Ureter (tissue), 1 donor: ENCODE measurements at regions not wholly inside any gene's neighbourhood (a gene's known extent, or its start where the extent isn't known, plus 50 kb on each side); places are given as distances from the start of the nearest gene placed in this dataset.
"Not testable (repeated sequence)": the region's sequence is repeated elsewhere in the genome, so short reads cannot be mapped to it uniquely, and the experiment has no call there.

ENCODE experiments used
- DNase-seq: peaks from one replicate; pipeline ENCODE4 v3.0.0-alpha.2; 2020; ENCODE audit warnings: low spot score
- donor health status: DM: yes; HTN: yes; CAD: no.

DNA sequence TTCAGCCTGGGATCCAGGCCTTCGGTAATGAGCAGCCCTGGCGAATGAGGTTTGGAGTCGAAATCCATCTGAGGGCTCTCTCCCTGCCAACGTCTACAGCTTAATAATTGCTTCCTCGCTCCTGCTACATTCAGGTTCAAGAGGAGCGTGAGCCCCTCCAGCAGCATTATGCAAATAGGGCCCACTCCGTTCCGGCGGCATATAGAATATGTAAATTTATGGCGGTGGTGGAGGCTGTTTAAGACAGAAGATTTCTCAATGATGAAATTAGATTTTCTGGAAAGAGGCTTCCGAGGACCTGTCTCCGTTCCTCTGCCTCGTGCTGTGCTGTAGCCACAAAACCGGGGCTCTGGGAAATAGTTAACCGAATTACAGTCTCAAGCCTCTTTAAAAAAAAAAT lies 402.8 kb downstream of the MIAT start:
- no peak for DNase-seq

DNA sequence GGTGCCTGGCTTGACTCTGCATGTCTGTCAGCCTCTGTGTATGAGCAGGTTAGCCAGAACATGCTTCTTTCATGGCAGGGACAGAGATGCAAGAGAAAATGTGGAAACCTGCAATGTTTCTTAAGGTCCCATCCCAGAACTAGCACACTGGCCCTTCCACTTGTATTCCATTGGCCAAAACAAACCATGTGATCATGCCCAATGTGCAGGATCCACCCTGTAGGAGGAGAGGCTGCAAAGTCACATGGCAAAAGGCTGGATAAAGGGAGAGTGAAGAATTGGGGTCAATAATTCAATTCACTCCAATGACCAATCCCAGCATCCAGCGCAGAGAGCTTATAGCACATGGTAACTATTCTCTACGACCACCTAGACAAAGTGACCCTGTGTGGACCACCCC lies 405.5 kb downstream of the MIAT start:
- no peak for DNase-seq

DNA sequence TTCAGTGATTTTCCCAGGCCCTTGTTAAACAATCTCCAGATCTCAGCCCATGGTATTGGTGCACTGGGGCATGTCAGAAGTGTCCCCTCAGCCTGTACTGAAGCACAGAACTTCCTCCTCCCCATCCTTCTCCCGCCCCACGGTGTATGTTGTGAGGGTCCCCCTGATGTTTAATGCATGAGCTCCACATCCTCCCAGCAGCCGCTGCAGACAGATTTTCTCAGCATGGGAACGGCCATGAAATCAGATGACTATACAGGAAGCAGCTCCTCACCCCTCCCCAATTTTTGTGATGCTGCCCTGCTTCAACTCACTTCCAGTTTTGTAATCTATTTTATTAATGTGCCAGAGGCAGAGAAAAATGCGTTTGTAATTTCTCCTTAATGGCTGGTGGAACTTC lies 406.0 kb downstream of the MIAT start:
- DNase-seq, result no peak

DNA sequence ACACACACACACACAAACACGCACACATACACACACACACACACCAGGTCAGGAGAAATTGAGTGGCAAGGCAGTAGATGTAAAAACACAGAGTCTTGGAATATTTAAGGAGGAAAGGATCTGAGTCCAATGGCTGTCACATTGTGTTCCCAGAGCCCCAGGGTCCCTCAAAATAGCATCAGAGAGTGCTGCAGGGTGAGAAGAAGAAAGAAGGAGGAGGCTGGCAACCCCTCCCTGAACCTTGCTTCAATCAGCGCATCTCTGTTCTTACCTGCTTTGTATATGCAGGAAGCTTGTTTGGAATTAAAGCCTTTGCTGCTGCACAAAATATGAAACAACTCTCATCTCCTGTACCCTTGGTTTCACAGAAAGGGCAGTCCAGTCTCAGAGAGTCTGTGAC lies 406.5 kb downstream of the MIAT start:
- DNase-seq, result no peak

DNA sequence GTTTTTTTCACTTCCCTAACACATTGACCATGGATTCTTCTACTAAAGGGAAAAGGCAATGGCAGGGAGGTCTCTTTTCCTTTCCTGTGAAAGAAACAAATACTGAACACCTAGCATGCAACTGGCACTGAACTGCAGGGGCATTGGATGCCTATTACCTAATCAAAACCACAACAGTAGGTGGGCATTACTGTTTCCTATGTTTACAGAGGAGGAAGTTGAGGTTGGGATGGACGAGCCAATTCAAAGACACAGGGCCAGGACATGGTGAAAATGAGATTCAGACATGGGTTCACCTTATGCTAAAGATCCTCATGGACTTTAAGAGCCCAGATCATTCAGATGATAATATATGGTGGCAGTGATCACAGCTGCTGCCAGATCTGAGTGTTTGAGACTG lies 407.0 kb downstream of the MIAT start:
- no peak for DNase-seq

DNA sequence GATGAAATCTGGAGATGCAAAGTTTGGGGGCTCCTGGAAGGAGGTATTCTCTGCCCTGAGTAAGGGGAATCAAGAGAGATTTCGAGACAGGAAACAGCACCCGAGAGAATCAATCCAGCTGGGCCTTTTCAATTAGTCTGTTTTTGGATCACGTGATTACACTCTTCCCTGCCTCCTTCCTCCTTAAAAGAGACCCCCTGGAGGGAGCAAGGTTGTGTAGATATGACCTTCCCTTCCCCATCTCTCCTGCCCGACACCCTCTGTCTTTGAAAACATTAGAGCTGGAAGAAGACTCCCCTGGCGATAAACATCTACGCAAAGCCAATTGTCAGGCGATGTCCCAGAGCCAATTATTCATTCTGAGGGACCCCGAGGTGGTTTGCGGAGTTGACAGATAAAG lies 407.9 kb downstream of the MIAT start:
- DNase-seq, result no peak

DNA sequence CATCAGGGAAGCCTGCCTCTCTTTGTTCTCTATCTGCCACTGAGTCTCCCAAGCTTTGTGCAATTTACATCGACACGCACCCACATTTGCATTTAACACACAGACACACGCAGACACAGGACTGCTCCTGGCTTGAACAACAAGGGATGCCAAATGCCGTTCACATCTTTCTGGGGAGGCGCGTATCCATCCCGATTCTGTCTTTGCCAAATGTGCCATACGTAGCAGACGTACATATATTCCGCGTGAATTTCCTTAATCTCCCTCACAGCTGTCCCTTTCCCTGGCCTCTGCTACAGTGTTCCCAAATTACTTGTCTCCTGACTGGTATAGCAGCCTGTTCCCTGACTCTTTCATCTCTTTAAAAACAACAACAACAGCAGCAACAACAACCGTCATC lies 409.5 kb downstream of the MIAT start:
- DNase-seq, result no peak

DNA sequence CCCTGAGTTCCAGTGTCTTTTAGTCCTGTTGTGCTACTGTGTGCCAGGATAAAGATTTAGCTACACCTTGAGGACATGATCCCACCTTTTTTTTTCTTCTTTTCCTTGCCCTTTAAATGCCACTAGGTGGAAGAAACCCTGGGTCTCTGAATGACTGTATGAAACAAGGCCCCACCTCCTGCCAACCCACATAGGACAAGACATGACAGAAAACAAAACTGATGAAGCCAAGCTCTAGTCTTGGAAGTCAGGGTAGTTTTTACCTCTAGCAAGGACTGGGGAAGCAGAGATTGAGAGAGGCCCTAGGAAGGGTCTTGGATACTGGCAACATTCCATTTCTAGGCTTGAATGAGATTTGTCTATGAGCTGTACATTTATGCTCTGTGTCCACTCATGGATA lies 410.7 kb downstream of the MIAT start:
- no peak for DNase-seq

DNA sequence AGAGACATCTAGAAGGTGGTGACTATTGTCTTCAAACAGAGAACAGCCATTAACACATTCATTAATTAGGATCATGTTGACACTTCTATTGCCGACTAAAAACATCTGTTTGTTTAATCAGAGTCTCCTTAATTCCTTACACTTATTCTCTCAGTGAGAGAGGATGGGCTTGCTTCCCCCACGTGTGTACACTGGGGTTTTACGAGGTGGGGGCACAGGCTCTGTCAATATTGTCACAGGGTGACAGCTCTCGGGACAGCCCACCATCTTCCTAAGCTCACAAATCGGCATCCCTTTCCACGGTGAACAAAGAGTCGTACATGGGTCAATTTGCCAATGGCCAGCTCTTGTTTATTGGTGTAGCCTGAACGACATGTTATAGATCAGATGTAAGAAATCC lies 413.2 kb downstream of the MIAT start:
- DNase-seq, result no peak

DNA sequence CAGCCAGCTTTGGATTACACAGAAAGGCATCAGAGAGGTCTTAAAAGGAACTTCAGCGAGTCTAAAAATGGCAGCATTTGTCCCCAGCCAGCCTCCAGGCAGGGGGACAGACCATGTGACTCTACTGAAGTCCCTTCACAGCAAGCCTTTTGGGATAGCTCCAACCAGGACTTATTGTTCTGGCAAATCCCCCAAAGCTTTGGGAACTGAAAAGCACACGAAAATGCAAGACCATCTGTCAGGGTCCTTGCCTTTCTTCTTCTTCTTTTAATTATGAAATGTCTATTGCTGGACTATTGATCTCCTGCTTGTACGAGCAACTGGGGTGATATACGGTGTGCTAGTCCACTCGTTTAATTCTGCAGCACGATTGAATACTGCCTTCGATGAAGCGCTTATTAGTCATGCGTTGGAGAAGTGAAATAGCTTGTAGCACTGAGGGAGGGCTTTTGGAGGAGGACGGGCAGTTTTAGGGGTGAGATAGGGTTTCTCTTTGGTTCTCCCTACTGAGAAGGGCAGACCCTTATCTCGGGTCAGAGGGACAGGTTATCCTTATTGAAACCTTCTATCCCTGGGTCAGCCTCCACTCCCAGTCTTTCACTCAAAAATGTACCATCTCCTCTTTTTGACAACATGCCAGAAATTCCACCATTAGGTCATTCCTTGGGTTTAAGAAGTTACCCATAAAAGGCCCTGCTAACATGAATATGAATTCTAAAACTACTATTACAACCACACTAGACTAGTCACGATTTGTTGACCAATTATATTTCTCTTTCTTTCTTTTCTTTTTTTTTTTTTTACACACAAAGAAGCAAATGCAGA lies 416.4 kb downstream of the MIAT start:
- no peak for DNase-seq

DNA sequence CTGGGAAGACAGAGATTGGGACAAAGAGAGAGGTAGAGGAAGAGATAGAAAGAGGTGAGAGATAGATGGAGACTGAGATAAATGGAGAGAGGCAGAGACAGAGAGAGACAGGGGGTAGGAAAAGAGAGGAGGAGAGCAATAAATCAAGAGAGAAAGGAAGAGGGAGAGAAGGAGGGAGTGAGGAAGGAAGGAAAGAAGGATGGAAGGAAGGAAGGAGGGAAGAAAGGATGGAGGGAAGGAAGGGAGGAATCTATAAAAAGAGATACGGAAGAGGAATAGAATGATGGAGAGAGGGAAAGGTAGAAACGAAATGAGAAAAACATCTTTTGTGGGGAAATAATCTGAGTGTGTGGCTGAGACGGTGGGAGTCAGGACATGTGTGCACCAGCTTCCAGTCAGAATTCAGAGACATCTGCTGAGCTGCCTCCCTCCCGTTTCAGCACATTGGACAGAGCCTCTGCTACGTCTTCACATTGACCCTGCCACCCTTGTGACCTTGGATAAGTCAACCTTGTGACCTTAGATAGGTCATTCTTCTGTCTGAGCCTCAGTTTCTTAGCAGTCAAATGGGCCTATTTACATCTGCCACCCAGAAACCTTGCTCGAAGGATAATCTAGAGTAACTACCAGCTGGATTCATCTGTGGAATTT lies 417.8 kb downstream of the MIAT start:
- DNase-seq, result no peak

DNA sequence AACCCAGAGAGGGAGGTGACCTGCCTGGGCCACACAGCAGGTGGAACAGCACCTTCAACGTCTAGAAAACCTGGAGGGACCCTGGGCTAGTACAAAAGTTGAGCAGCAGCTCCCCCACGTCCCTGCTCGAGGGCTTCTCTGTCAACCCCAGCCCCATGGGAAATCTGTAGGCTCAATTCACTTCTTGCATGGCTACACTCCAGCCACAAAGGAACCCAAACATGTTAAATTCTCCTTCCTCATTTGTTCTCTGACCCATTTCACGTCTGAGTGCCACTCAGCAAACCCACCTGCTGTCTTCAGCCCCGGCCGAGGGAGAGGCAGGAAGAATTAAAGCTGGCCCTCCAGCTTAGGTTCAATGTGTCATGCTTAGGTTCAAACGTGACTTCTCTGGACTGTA lies 418.5 kb downstream of the MIAT start:
- DNase-seq, result no peak

DNA sequence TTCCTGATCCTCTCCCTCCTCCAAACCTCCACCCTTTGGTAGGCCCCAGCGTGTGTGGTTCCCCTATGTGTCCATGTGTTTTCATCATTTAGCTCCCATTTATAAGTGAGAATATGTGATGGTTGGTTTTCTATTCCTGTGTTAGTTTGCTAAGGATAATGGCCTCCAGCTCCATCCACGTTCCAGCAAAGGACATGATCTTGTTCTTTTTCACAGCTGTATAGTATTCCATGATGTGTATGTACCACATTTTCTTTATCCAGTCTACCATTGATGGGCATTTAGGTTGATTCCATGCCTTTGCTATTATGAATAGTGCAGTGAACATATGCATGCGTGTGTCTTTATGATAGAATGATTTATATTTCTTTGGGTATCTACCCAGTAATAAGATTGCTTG lies 420.7 kb downstream of the MIAT start:
- DNase-seq, result not testable (repeated sequence)

DNA sequence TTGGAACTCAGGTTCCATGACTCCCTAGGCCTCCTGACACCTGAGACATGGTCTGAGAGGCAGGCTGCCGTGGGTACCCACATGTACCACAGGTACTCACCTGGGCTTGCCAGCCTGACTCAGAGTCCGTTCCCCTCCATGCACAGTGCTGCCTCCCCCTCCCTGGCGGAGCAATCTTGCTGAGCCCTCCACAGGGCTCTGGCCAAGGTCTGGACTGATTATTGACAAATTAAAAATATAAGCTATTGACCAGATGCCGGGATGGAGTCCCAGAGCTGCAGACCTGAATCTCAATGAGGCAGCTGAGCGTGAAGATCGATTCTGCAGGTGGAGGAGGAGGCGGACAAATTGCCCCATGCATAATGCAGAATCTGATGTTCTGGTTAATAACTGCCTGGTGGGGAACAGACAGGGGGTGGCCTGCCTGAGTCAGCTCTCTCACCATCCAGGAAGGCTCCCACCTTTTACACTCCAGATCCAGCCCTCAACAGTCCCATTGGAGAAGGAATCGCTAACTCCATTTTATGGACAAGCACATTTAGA lies 422.7 kb downstream of the MIAT start:
- no peak for DNase-seq

DNA sequence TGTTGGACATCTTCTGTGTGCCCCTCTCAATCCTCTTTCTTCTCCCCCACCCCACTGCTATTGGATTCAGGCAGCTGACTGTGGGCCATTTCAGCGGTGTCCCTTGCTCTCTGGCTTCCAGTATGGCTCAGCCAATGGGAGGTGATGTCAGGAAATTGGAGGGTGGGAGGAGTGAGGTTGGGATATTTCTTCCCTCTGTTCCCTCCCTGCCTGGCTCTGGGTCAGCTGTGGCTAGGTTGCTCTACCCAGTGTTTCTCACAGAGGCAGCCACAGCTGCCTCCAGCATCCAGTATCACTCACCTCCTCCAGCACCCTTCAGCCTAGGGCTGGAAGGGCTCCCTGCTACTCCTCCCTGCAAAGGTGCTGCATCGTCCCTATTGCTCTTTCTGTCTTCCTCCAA lies 423.5 kb downstream of the MIAT start:
- DNase-seq, result no peak

DNA sequence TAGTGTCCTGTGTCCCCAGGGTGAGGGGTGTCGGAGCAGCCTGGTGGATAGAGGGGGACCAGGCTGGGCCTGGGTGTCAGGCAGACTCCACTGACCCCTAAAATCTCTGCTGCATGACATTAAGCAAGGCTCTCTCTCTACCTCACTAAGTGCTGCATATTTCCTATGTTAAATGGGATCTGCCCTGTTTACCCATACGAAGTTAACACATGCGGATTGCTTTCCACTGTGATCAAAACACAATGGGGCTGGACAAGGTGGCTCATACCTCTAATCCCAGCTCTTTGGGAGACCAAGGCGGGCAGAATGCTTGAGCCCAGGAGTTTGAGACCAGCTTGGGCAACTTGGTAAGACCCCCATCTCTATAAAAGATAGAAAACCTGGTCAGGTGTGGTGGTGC lies 426.2 kb downstream of the MIAT start:
- DNase-seq, result no peak

DNA sequence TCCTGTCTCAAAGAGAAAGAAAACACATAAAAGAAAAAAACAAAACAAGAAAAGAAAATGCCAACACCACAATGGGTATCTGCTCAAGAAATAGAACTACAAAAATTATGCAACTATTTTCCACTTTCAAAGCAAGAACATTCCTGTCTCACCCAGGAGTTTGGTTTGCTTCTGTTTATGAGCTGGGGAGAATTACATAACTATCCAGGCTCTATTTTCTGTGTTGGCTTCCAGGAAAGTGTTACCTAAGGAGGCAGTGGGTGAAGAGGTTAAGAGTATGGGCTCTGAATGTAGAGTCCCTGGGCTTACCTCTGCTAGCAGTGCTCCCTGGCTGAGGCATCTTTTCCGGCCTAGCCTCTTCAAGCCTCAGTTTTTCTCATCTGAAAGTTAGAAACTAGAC lies 426.7 kb downstream of the MIAT start:
- DNase-seq, result no peak

DNA sequence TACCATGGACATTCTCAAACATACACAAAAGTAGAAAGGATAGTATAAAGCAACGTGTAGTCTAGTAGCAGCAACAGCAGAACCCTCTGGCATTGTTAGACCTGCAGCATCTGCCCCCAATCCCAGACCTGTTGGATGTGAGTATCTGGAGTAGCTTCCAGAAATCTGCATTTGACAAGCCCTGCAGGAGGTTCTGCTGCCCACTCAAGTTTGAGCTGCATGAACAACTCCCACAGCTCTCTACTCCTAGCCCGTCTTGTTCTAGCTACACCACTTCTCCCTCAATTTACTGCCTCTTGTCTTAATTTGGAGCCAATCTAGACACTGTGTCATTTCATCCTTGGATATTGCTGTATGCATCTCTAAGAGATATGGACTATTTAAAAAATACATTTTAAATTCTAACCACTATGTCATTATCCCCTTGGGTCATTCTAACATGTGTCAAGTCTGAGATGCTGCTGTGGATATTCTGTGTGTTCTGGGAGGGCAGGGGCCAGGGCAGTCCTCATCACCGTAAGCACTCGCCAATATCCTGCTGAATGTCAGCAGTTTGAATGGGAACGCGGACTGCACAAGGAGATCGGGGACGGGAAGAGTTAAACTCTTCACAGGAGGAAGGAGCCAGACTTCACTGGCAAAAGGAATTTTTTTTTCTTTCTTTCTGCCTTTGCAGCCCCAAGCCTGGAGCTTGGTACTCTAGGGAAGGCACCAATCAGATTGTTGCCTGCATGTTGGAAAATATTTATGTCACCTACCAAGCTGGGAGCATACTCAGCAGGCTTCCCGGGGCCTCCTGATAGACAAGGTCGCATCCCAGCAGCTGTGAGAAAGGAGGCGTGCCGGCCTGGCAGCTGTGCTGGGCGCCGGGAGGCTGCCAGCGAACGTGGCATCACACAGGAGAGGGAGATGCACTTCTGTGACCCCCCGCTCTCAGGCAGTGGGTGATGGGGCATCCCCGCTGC lies 429.0 kb downstream of the MIAT start:
- no peak for DNase-seq

DNA sequence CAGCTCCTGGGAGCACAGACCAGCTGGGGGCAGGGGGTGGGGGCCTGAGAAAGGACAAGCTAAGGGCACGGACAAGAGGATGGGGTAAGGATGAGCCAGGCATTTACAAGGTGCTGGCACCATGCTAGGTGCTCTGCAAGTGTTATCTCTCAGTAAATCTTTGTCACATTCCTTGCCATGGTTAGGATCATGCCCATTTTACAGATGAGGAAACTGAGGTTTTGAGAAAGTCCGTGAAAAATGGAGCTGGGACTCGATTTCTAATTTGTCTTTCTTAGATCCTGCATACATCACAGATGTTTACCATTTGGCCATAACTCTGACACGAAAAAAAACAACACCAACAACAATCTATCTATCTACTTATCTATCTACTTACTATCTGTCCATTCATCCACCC lies 429.7 kb downstream of the MIAT start:
- no peak for DNase-seq

DNA sequence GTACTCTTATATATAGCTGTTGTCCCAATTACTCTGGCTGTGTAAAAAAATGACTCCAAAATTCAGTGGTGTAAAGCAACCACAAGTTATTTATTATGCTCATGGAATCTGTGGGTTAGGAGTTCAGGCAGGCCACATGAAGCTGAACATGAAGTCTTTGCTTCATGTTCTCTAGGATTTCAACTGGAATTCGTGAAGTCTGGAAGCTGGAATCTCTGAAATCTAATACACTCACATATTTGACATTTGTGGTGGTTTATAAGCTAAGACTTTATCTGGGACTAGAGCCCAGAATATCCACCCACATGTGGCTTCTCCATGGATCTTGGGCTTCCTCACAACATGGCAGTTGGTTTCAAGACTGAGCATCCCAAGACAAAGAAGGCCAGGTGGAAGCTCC lies 430.6 kb downstream of the MIAT start:
- no peak for DNase-seq

DNA sequence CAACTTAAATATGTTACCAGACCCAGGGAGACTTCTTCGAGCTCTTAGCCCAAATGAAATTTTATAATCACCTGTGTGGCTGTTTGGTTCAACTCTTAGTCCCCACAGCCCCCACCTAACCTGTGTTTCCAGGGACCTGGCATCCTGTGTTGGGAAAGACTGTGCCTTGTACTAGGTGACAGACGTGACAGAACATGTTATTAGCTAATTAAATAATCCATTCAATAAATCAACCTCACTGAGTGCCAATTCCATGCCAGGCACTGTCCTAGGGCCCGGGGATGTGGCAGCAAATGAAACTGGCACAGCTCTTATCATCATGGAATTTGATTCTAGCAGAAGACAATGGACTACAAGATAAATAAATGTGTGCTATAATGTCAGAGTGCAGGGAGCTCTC lies 431.9 kb downstream of the MIAT start:
- DNase-seq, result no peak

DNA sequence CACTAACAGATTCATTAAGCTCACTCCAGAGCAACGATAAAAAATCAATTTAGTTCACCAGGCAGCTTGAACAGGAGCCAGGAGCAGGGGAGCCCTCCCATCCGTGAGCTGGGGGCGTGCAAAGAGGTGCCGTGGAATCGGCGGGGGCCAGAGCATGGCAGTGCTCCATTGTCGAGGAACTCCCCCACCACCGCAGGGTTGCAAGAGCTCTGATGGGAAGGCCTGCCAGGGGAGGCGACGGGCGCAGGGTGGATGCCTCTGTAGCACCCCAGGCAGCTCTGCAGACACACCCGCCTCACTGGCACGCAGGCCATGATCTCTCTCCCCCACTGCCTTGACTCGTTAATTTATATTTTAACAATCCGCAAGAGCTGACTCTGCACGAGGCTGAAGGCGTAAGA lies 433.2 kb downstream of the MIAT start:
- no peak for DNase-seq
